SK-N-SH treated with all-trans-retinoic acid at 6 μM for 48 hours (cell line): ENCODE measurements at regions not wholly inside any gene's neighbourhood (a gene's known extent, or its start where the extent isn't known, plus 50 kb on each side); places are given as distances from the start of the nearest gene placed in this dataset.

ENCODE experiments used
- ATAC-seq: fragments of 200-7000 bp; cut with Tn5 transposase; 3 replicates; pipeline ENCODE4 v1.9.1; 2020; ENCODE audit warnings: mild to moderate bottlenecking, moderate library complexity
- ARNTL ChIP-seq: fragments of 450-650 bp; formaldehyde crosslinking; IDR thresholded peaks from 2 replicates; pipeline ENCODE4 v1.5.0; 2020; ENCODE audit warnings: low read depth, mild to moderate bottlenecking, moderate library complexity, borderline replicate concordance
- BACH2 ChIP-seq: fragments of 250-450 bp; sonication (Bioruptor Pico); IDR thresholded peaks from 2 replicates; pipeline ENCODE4 v1.9.0; 2021; ENCODE audit warnings: mild to moderate bottlenecking, borderline replicate concordance
- CSDC2 ChIP-seq: fragments of 250-450 bp; sonication (Bioruptor Pico); IDR thresholded peaks from 2 replicates; pipeline ENCODE4 v1.5.0; 2020; ENCODE audit warnings: mild to moderate bottlenecking, moderate library complexity
- ESRRG ChIP-seq: fragments of 250-450 bp; sonication (Bioruptor Pico); IDR thresholded peaks from 2 replicates; pipeline ENCODE4 v1.6.1; 2021; ENCODE audit warnings: mild to moderate bottlenecking
- GLIS3 ChIP-seq: fragments of 250-450 bp; sonication (Bioruptor Pico); IDR thresholded peaks from 2 replicates; pipeline ENCODE4 v1.5.0; 2020; ENCODE audit warnings: mild to moderate bottlenecking, moderate library complexity
- ISL1 ChIP-seq: fragments of 250-450 bp; sonication (Bioruptor Pico); IDR thresholded peaks from 2 replicates; pipeline ENCODE4 v2.1.2; 2022; ENCODE audit warnings: mild to moderate bottlenecking, moderate library complexity
- PATZ1 ChIP-seq: fragments of 250-450 bp; sonication (Bioruptor Pico); IDR thresholded peaks from 2 replicates; pipeline ENCODE4 v1.8.0; 2020; ENCODE audit warnings: mild to moderate bottlenecking, moderate library complexity, borderline replicate concordance
- PPARA ChIP-seq: fragments of 250-450 bp; sonication (Bioruptor Pico); IDR thresholded peaks from 2 replicates; pipeline ENCODE4 v1.5.0; 2020; ENCODE audit warnings: mild to moderate bottlenecking, borderline replicate concordance
- RARB ChIP-seq: fragments of 250-450 bp; sonication (Bioruptor Pico); IDR thresholded peaks from 2 replicates; pipeline ENCODE4 v1.8.0; 2021; ENCODE audit warnings: mild to moderate bottlenecking, moderate library complexity
- SNAI2 ChIP-seq: fragments of 250-450 bp; sonication (Bioruptor Pico); IDR thresholded peaks from 2 replicates; pipeline ENCODE4 v1.5.0; 2020; ENCODE audit warnings: mild to moderate bottlenecking, moderate library complexity
- TCF4 ChIP-seq: fragments of 250-450 bp; sonication (Bioruptor Pico); IDR thresholded peaks from 2 replicates; pipeline ENCODE4 v1.8.0; 2021; ENCODE audit warnings: mild to moderate bottlenecking, moderate library complexity, borderline replicate concordance
- TOX ChIP-seq: fragments of 250-450 bp; sonication (Bioruptor Pico); IDR thresholded peaks from 2 replicates; pipeline ENCODE4 v1.8.0; 2021; ENCODE audit warnings: mild to moderate bottlenecking, moderate library complexity, borderline replicate concordance
- ZC3H10 ChIP-seq: fragments of 250-450 bp; sonication (Bioruptor Pico); IDR thresholded peaks from 2 replicates; pipeline ENCODE4 v1.5.1; 2021; ENCODE audit warnings: mild to moderate bottlenecking, moderate library complexity
- ZFP3 ChIP-seq: fragments of 250-450 bp; sonication (Bioruptor Pico); IDR thresholded peaks from 2 replicates; pipeline ENCODE4 v1.5.0; 2020; ENCODE audit warnings: mild to moderate bottlenecking, moderate library complexity
- ZFP30 ChIP-seq: fragments of 450-650 bp; formaldehyde crosslinking; IDR thresholded peaks from 2 replicates; pipeline ENCODE4 v1.5.0; 2022; ENCODE audit warnings: mild to moderate bottlenecking, moderate library complexity
- ZNF565 ChIP-seq: fragments of 450-650 bp; formaldehyde crosslinking; conservative IDR thresholded peaks from 2 replicates; pipeline ENCODE4 v1.5.0; 2020; ENCODE audit warnings: low read depth, mild to moderate bottlenecking, moderate library complexity
- ZNF70 ChIP-seq: fragments of 450-650 bp; formaldehyde crosslinking; IDR thresholded peaks from 2 replicates; pipeline ENCODE4 v1.5.0; 2020; ENCODE audit warnings: mild to moderate bottlenecking, moderate library complexity
- TF ChIP-seq, protein P1 (sequence below): fragments of 250-450 bp; sonication (Bioruptor Pico); IDR thresholded peaks from 2 replicates; pipeline ENCODE4 v1.5.1; 2021; ENCODE audit warnings: mild to moderate bottlenecking, moderate library complexity
- TF ChIP-seq, protein P2 (sequence below): fragments of 250-450 bp; sonication (Bioruptor Pico); IDR thresholded peaks from 2 replicates; pipeline ENCODE4 v1.5.1; 2020; ENCODE audit warnings: low read depth, mild to moderate bottlenecking, moderate library complexity
- TF ChIP-seq, protein P3 (sequence below): fragments of 250-450 bp; sonication (Bioruptor Pico); IDR thresholded peaks from 2 replicates; pipeline ENCODE4 v1.5.0; 2020; ENCODE audit warnings: mild to moderate bottlenecking, moderate library complexity

GRCh38 chr16:13393816-13394215, 492.4 kb downstream of the SHISA9 start:
- no peak for TF ChIP-seq ARNTL (CRISPR knock-in tag)
- TF ChIP-seq, all 23 proteins: peak for 0

GRCh38 chr16:13394488-13394887, 493.1 kb downstream of the SHISA9 start:
- ATAC-seq, result no peak
- TF ChIP-seq BACH2 (CRISPR knock-in tag), result no peak

More at GRCh38 chr16:13393816-13394215, 492.4 kb downstream of the SHISA9 start:
- ATAC-seq, result no peak

DNA sequence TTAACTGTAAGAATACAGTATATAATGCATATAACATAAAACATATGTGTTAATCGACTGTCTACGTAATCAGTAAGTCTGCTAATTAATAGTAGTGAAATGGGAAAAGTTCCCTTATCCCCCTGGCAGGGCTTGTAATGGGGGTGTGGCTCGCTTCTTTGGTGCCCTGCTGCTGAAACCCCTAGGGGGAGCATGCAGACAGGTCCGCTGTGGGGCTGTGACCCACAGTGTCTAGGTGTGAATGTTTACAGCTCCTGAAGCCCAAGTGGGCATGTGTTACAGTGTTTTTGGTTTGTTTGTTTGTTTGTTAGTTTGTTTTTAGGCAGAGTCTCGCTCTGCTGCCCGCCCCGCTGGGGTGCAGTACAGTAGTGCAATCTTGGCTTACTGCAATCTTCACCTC, 495.7 kb downstream of the SHISA9 start:
- ATAC-seq, result no peak
- TF ChIP-seq, protein P1, sequence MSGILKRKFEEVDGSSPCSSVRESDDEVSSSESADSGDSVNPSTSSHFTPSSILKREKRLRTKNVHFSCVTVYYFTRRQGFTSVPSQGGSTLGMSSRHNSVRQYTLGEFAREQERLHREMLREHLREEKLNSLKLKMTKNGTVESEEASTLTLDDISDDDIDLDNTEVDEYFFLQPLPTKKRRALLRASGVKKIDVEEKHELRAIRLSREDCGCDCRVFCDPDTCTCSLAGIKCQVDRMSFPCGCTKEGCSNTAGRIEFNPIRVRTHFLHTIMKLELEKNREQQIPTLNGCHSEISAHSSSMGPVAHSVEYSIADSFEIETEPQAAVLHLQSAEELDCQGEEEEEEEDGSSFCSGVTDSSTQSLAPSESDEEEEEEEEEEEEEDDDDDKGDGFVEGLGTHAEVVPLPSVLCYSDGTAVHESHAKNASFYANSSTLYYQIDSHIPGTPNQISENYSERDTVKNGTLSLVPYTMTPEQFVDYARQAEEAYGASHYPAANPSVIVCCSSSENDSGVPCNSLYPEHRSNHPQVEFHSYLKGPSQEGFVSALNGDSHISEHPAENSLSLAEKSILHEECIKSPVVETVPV (CRISPR knock-in tag), result no peak
- TF ChIP-seq TCF4 (CRISPR knock-in tag) (no peak), CSDC2 (CRISPR knock-in tag) (no peak), ZFP30 (CRISPR knock-in tag) (no peak), ISL1 (CRISPR knock-in tag) (no peak), ZNF565 (CRISPR knock-in tag) (no peak), ZNF70 (no peak), TOX (CRISPR knock-in tag) (no peak), ESRRG (CRISPR knock-in tag) (no peak), ZC3H10 (CRISPR knock-in tag) (no peak), RARB (CRISPR knock-in tag) (no peak), PATZ1 (no peak), BACH2 (CRISPR knock-in tag) (no peak), ZFP3 (CRISPR knock-in tag) (no peak), SNAI2 (no peak)
- TF ChIP-seq, protein P2, sequence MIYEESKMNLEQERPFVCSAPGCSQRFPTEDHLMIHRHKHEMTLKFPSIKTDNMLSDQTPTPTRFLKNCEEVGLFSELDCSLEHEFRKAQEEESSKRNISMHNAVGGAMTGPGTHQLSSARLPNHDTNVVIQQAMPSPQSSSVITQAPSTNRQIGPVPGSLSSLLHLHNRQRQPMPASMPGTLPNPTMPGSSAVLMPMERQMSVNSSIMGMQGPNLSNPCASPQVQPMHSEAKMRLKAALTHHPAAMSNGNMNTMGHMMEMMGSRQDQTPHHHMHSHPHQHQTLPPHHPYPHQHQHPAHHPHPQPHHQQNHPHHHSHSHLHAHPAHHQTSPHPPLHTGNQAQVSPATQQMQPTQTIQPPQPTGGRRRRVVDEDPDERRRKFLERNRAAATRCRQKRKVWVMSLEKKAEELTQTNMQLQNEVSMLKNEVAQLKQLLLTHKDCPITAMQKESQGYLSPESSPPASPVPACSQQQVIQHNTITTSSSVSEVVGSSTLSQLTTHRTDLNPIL, result no peak
- TF ChIP-seq, protein P3, sequence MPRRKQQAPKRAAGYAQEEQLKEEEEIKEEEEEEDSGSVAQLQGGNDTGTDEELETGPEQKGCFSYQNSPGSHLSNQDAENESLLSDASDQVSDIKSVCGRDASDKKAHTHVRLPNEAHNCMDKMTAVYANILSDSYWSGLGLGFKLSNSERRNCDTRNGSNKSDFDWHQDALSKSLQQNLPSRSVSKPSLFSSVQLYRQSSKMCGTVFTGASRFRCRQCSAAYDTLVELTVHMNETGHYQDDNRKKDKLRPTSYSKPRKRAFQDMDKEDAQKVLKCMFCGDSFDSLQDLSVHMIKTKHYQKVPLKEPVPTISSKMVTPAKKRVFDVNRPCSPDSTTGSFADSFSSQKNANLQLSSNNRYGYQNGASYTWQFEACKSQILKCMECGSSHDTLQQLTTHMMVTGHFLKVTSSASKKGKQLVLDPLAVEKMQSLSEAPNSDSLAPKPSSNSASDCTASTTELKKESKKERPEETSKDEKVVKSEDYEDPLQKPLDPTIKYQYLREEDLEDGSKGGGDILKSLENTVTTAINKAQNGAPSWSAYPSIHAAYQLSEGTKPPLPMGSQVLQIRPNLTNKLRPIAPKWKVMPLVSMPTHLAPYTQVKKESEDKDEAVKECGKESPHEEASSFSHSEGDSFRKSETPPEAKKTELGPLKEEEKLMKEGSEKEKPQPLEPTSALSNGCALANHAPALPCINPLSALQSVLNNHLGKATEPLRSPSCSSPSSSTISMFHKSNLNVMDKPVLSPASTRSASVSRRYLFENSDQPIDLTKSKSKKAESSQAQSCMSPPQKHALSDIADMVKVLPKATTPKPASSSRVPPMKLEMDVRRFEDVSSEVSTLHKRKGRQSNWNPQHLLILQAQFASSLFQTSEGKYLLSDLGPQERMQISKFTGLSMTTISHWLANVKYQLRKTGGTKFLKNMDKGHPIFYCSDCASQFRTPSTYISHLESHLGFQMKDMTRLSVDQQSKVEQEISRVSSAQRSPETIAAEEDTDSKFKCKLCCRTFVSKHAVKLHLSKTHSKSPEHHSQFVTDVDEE (CRISPR knock-in tag), result no peak

DNA sequence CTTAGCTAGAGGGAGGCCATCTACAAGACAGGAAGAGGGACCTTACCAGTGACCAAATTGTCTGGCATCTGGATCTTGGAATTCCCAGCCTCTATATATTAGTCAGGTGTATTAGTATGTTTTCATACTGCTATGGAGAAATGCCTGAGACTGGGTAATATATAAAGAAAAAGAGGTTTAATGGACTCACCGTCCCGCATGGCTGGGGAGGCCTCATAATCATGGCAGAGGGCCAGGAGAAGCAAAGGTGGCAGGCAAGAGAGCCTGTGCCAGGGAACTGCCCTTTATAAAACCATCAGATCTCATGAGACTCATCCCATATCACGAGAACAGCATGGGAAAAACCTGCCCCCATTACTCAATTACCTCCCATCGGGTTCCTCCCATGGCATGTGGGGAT, 500.2 kb downstream of the SHISA9 start:
- ATAC-seq, result no peak
- no peak for TF ChIP-seq ZFP30 (CRISPR knock-in tag)
- no peak for TF ChIP-seq ZNF565 (CRISPR knock-in tag)
- TF ChIP-seq GLIS3 (CRISPR knock-in tag), result no peak

DNA sequence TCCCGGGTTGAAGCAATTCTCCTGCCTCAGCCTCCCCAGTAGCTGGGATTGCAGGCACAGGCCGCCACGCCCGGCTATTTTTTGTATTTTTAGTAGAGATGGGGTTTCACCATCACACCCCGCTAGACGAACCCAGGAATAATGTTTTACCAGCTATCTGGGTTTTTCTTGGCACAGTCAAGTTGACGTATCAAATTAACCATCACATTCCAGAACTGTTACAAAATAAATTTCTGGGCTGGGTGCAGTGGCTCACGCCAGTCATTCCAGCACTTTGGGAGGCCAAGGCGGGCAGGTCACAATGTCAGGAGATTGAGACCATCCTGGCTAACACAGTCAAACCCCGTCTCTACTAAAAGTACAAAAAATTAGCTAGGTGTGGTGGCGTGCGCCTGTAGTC, 501.2 kb downstream of the SHISA9 start:
- TF ChIP-seq TCF4 (CRISPR knock-in tag) (no peak), BACH2 (CRISPR knock-in tag) (no peak), ZFP3 (CRISPR knock-in tag) (no peak), GLIS3 (CRISPR knock-in tag) (no peak), ZFP30 (CRISPR knock-in tag) (no peak), SNAI2 (no peak), TOX (CRISPR knock-in tag) (no peak), ZNF70 (no peak), PPARA (CRISPR knock-in tag) (no peak), CSDC2 (CRISPR knock-in tag) (no peak), ESRRG (CRISPR knock-in tag) (no peak)
- TF ChIP-seq, protein P3 (CRISPR knock-in tag), result no peak
- TF ChIP-seq, protein P1 (CRISPR knock-in tag), result no peak
- no peak for ATAC-seq
